HG03060 (cell line): ENCODE measurements at regions not wholly inside any gene's neighbourhood (a gene's known extent, or its start where the extent isn't known, plus 50 kb on each side); places are given as distances from the start of the nearest gene placed in this dataset.

Source experiments
- ATAC-seq: cut with Tn5 transposase; IDR thresholded peaks from one replicate; pipeline ENCODE4 v1.9.1; 2021; ENCODE audit warnings: low read depth, moderate number of reproducible peaks; ENCODE audit not compliant: unreplicated experiment

GRCh38 chr6:128827675-128828464, 55.1 kb upstream of the LAMA2 start:
- no peak for ATAC-seq

- no peak for ATAC-seq
These were observed 56.3 kb upstream of the LAMA2 start for GRCh38 chr6:128826606-128827005.

- ATAC-seq: no peak
These were observed 60.7 kb upstream of the LAMA2 start for GRCh38 chr6:128822271-128822670.

DNA sequence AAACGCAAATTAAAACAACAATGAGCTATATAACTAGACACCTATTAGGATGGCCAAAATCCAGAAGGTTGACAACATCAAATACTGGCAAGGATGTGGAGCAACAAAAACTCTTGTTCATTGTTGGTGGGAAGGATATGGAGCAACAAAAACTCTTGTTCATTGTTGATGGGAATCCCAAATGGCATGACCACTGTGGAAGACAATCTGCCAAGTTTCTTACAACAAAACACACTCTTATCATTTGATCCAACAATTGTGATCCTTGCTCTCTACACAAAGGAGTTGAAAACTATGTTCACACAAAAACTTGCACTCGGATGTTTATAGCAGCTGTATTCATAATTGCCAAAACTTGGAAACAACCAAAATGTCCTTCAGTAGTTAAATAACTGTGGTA, 61.8 kb upstream of the LAMA2 start:
- ATAC-seq: no peak

GRCh38 chr6:128808856-128809255, 74.1 kb upstream of the LAMA2 start:
- no peak for ATAC-seq

- ATAC-seq: no peak
These were observed 75.4 kb upstream of the LAMA2 start for GRCh38 chr6:128807577-128807976.

- no peak for ATAC-seq
These were observed 76.7 kb upstream of the LAMA2 start for GRCh38 chr6:128806261-128806660.

- ATAC-seq: no peak
These were observed 79.0 kb upstream of the LAMA2 start for GRCh38 chr6:128803911-128804310.

GRCh38 chr6:128801621-128802020, 81.3 kb upstream of the LAMA2 start:
- ATAC-seq: no peak

DNA sequence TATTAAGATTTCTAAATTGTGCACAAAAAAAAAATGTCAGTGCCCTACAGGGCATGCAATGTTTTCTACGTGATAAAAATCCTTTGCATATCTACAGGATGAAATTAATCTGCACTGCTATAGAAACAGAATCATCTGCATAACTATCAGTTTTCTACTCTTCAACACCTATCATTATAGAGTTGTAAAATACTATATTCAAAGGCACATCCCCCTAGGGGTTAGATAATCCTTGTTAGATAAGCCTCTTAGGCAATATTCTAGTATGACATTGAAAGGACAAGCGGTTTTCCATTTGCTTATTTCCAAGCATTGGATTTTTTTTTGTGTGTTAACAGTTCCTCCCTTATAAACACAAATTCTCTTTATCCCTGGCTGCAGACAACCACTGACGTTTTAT, 98.7 kb upstream of the LAMA2 start:
- no peak for ATAC-seq

DNA sequence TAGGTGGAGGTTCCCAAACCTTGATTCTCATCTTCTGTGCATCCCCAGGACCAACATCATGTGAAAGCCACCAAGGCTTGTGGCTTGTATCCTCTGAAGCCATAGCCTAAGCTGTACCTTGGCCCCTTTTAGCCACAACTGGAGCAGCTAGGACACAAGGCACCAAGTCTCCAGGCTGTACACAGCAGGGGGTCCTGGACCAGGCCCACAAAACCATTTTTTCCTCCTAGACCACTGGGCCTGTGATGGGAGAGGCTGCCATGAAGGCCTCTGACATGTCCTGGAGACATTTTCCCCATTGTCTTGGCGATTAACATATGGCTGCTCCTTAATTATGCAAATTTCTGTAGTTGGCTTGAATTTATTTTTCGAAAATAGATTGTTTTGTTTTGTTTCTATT, 114.8 kb upstream of the LAMA2 start:
- ATAC-seq: no peak

- ATAC-seq: no peak
These were observed 115.2 kb upstream of the LAMA2 start for GRCh38 chr6:128767705-128768104.

DNA sequence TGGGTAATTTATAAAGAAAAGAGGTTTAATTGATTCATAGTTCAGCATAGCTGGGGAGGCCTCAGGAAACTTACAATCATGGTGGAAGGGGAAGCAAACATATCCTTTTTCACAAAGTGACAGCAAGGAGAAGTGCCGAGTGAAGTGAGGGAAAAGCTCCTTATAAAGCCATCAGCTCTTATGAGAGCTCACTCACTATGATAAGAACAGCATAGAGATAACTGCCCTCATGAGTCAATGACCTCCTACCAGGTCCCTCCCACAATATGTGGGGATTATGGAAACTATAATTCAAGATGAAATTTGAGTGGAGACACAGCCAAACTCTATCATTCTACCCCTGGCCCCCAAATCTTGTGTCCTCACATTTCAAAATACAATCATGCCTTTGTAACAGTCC, 115.8 kb upstream of the LAMA2 start:
- ATAC-seq: no peak

DNA sequence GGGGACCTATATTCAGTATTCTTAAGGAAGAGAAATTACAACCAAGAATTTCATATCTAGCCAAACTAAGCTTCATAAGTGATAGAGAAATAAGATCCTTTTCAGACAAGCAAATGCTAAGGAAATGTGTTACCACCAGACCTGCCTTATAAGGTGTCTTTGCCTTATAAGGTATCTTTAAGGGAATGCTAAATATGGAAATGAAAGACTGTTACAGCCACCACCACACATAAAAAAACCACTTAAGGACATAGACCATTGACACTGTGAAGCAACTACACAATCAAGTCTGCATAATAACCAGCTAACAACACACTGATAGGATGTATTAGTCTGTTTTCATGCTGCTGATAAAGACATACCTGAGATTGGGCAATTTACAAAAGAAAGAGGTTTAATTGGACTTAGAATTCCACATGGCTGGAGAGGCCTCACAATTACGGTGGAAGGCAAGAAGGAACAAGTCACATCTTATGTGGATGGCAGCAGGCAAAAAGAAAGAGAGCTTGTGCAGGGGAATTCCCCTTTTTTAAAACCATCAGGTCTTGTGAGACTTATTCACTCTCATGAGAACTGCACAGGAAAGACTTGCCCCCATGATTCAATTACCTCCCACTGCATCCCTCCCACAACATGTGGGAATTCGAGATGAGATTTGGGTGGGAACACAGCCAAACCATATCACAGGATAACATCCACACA, 119.2 kb upstream of the LAMA2 start:
- ATAC-seq: no peak

DNA sequence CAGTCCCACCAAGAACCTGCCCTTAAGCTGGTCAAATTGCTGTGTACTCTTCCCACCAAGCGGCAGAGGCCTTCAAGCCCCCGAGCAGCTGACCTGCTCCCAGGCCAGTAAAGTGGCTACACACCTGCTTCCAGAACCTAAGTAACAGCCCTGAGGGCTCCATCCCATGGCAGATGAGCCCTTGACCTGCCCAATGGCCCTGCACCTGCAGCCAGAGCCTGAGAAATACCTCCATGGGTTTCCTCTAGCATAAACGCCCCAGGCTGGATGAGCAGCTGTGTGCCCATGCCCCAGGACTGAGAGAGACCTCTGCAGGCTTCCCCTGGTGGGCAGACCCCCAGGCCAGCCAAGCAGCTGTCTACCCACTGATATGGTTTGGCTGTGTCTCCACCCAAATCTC, 123.0 kb upstream of the LAMA2 start:
- no peak for ATAC-seq

DNA sequence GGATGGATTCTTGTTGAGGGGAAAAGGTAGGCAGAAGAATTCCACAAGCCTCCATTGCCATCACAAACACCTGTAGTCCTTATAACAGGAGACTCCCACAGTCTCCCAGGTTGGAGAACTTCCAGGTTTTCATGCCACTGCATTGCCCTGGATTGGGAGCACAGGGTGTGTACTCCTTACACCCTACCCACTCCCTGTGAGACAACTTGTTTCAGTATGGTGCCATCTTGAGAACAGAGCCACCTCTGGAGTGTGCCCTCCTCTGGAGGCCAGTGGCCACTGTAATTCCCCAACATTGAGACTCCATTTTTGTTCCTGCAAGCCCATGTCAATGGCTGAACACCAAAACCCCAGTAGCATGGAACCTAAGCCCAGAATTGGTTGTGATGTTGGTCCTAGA, 123.5 kb upstream of the LAMA2 start:
- ATAC-seq: no peak

DNA sequence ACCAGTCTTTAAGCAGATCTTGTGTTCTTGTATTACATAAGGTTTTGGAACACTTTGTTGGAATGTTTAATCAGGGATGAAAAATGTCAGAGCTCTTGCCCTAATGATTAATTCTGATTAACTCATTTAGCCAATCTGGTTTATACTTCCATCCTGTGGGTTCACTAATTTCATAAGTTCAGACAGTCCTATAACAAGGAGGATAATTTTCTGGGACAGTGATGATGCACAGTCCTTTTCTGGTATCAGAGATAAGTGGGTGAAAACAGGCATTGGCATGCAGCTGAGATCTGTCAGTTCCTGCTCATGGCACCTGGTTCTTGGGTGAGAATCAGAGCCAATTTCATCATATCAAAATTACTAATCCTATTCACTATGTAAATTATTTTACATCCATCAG, 125.0 kb upstream of the LAMA2 start:
- no peak for ATAC-seq

DNA sequence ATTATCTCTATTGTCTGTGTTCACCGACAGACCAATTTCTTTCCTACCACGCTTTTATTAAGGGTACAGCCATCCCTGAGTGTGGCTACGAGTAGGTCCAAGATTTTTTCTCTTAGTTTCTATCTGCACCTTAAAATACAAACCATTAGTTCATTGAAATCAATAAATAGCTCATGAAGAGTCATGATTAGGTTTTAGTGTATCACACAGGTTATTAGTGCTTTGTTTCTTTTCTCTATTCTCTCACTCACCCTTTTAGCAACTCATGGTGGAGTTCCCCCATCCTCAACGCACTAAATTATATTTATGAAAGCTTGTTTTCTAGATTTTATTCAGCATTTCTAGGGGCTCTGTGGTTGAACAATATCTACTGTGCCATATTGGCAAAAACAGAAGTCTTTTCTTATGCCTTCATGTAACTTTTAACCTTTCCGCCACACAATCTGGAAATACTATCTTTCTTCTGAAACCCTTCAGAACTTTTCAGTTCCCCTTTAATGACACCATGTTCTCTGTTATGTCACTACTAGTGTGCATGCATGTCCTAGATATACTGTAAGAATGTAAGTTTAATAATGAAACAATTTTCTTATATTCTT, 128.2 kb upstream of the LAMA2 start:
- ATAC-seq: peak; percentile 93

DNA sequence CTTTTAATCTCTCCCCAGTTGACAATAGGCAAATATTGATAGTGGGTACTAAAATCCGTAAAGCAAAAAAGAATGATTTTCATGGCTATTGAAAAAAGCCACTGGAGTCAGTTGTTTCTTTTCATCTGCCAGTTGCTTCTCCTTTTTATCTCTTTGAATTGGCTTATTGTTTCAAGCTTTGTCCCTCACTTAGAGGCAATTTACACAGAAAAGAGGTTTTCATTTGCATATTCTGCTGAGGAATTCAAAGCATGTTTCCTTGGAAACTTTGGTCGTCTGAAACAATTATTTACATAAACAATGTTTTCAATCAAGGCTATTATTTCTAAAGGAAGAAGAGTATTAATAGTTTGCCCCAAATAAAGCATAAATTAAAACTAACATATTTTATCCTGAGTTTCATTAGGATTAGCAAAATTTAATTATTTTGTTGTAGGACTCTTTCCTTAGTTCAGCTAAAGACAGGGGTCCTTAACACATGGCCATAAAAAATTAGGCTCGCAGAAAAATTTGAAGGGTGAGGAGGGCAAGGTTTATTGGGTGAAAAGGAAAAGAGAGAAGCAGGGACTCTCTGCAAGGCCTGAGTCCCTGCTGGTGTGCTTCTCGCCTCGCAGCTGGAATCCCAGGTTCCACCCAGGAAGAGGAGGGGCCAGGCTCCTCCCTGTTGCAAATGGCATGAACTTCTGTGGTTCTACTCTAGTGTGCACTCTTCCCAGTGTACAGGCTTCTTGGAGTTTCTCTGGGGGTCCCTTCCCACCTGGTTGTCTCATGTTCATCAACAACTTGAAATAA, 138.8 kb upstream of the LAMA2 start:
- ATAC-seq: no peak

GRCh38 chr6:128742900-128743299, 140.0 kb upstream of the LAMA2 start:
- ATAC-seq: no peak

- ATAC-seq: no peak
These were observed 142.0 kb upstream of the LAMA2 start for GRCh38 chr6:128740951-128741350.
